HG03521 (cell line): ENCODE measurements at regions not wholly inside any gene's neighbourhood (a gene's known extent, or its start where the extent isn't known, plus 50 kb on each side); places are given as distances from the start of the nearest gene placed in this dataset.

Experiments used
- ATAC-seq: cut with Tn5 transposase; IDR thresholded peaks from one replicate; pipeline ENCODE4 v1.9.1; 2021; ENCODE audit warnings: mild to moderate bottlenecking, moderate library complexity; ENCODE audit not compliant: unreplicated experiment

DNA sequence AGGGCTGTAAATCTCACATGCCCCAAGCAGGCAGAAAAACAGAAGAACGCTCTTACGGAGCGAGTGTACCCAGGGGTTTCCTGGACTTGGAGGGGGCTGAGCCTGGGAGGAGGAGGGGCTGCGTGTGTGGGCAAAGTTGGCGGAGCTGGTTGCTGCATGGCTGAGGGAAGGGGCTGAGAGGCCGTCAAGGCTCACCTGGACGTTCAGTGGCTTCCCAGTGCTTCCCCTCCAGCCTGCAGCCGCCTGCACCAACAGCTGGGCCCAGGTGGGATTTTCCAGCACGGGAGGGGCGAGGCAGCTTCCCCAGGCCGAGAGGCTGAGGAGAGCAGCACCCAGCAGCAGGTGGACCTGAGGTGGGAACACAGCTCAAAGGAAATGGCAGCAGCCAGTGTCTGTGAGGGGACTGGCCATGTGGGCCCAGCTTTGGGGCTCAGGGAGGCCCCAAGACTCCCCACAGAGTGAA, 70.6 kb upstream of the CTDP1 start:
- no peak for ATAC-seq

DNA sequence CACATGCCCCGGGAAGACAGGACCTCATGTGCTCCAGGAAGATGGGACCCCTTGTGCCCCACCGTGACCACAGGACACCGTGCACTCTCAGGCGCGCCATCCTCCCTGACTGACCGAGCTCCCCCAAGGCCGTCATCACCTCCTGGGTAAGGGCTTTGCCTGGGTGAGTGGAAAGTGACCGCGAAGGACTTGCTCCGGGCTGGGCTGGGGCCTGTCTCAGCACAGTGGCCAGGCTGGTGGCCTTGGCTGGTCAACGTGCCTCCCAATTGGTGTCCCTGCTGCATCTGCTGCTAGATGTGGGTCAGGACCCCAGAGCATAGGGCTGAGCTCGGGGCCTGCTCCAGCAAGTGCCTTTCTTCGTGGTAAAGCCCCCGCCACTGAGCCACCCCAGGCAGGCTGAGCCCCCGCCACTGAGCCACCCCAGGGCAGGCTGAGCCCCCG, 69.7 kb upstream of the CTDP1 start:
- ATAC-seq, result no peak

GRCh38 chr18:79610461-79611039, 69.1 kb upstream of the CTDP1 start:
- no peak for ATAC-seq

GRCh38 chr18:79611040-79611681, 68.4 kb upstream of the CTDP1 start:
- ATAC-seq, result no peak

GRCh38 chr18:79612291-79613108, 67.1 kb upstream of the CTDP1 start:
- ATAC-seq, result no peak

DNA sequence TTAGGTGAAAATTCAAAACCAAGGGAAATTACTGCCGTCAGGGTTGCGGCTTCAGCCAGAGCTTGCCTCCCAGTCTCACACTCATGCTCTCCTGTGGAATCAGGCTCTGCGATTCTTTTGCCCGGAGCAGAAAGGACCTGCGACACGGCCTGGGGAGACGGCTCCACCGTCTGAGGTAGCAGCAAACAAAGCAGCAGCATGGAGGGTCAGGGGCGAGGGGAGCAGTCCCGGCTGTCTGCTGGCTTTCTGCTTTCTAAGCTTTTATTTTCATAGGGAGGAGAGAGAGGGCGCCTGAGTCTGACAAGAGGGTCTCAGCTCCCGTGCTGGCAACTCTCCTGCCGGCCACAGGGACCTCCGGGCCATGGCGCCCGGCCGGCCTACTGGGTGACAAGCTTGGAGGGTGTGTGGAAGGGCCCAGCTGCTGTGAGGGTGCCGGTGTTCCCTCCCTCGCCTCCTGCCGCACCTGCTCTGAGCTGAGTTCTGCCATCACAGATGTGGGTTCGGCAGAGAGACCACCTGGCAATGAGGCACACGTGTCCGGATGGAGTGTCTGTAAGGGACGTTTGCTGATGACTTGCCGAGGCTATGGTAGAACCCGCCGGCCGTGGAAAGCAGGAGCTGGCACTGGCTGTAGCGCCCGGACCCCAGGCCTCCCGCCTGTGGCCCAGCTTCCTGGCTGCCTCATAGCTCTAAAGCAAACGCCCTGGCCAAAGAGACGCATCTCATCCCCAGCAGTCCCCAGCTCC, 66.2 kb upstream of the CTDP1 start:
- no peak for ATAC-seq

GRCh38 chr18:79614211-79614955, 65.2 kb upstream of the CTDP1 start:
- ATAC-seq, result no peak

- no peak for ATAC-seq
Measured at GRCh38 chr18:79615091-79615490, 64.5 kb upstream of the CTDP1 start.

DNA sequence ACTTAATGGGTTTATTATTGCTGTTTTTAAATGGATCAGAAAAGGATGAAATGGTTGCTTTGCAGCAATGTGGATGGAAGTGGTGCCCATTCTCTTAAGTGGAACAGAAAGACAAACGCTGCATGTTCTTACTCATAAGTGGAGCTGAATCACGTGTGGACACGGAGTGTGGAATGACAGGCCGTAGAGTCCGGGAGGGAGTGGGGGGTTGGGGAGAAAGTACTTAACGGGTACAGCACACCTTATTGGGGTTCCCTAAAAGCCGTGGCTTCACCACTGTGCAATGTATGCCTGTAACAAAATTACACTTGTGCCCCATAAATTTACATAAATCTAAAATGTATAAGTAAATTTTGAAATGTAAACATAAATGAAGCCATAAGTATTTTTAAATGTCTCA, 64.0 kb upstream of the CTDP1 start:
- no peak for ATAC-seq

DNA sequence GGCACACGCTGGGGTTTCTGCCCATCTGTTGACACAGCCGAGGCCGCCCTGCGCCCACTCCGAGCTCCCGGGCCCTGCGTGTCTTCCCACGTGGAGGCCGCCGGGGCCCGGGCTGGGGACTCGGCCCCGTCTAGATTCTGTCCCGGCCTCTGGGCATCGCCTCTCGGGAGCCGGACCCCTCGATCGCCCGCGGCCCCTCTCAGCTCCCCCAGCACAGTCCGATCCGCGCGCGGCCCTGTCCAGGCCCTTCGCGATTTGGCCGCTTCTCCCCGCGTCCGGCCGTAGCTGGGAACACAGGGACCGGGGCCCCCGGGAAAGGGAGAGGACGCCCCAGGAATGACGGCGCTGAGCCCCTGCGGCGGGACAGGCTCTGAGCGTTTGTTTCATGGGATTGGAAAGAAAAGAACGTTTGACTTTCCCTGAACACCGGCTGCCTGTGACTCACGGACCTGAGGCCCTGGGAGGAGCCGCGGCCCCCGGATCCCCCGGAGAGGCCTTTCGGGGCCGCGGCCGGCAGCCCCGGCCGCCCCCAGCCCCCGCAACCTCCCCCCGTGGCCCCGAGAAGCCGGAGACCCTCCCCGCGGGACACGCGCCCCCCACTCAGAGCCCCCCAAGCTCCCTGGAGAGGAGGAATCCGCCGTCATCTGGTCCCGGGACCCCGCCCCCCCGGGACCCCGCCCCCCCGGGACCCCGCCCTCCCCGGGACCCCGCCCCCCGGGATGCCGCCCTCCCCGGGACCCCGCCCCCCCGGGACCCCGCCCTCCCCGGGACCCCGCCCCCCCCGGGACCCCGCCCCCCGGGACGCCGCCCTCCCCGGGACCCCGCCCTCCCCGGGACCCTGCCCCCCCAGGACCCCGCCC, 62.7 kb upstream of the CTDP1 start:
- ATAC-seq, result no peak

- ATAC-seq, result no peak
Measured at GRCh38 chr18:79617511-79618500, 61.8 kb upstream of the CTDP1 start.

DNA sequence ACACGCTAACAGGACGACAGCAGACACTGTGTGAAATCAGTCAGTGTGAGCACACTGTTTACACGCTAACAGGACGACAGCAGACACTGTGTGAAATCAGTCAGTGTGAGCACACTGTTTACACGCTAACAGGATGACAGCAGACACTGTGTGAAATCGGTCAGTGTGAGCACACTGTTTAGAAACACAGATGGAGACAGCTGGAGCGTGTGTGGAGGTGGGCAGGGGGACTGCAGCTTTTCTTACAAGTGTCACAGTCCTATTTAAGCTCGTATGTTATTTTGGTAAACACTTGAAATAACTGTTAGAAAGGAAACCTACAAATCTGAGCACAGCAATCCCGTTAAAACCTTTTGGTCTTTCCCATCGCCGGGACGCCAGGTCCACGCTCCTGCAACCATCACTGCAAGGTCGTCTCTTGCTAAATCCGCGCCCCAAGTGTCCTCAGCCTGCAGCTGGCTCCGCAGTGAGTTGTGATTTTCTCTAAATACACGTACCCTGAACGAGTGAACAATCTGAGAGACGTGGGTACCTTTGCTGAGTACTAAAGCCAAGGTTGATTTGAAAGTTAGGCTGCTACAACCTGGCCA, 58.9 kb upstream of the CTDP1 start:
- ATAC-seq, result no peak

GRCh38 chr18:79621501-79621900, 58.1 kb upstream of the CTDP1 start:
- ATAC-seq, result no peak

DNA sequence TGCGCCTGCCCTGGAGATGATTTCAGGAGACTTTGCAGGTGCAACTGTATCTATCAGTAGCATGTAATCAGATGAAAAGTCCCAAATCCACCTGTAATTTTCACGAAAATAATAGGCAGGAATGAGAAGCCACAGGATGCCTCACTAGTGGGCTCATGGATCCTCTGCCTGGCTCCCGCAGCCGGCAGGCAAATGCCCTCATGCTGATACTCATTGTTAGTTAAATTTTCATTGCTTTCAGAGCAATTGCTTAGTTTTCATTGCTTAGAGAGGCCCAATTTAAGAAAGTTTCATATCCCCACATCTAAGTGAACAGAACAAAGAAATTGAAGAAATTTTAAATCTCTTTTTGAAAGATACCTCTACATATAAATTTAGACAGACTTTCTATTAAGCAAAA, 57.6 kb upstream of the CTDP1 start:
- ATAC-seq, result no peak

GRCh38 chr18:79624356-79625170, 55.0 kb upstream of the CTDP1 start:
- peak; percentile 23 for ATAC-seq

- ATAC-seq, result peak; percentile 54
Measured at GRCh38 chr18:79625195-79625923, 54.2 kb upstream of the CTDP1 start.
